HEK293T (cell line): ENCODE measurements at regions not wholly inside any gene's neighbourhood (a gene's known extent, or its start where the extent isn't known, plus 50 kb on each side); places are given as distances from the start of the nearest gene placed in this dataset.

Experiments
- CTBP1 ChIP-seq: fragments of 450-650 bp; IDR thresholded peaks from 2 replicates; pipeline ENCODE4 v1.6.1; 2016; ENCODE audit warnings: borderline replicate concordance
- ELF4 ChIP-seq: fragments of 450-650 bp; IDR thresholded peaks from 2 replicates; pipeline ENCODE4 v1.6.1; 2017; ENCODE audit warnings: antibody characterized with exemption
- FOXA1 ChIP-seq: fragments of 450-650 bp; IDR thresholded peaks from 2 replicates; pipeline ENCODE4 v1.6.1; 2016; ENCODE audit warnings: mild to moderate bottlenecking
- FOXM1 ChIP-seq: fragments of 450-650 bp; IDR thresholded peaks from 2 replicates; pipeline ENCODE4 v1.6.1; 2017; ENCODE audit warnings: mild to moderate bottlenecking, borderline replicate concordance
- HDGF ChIP-seq: fragments of 450-650 bp; IDR thresholded peaks from 2 replicates; pipeline ENCODE4 v1.6.1; 2017; ENCODE audit warnings: antibody characterized with exemption, borderline replicate concordance
- LEF1 ChIP-seq: fragments of 450-650 bp; IDR thresholded peaks from 2 replicates; pipeline ENCODE4 v1.6.1; 2017; ENCODE audit warnings: mild to moderate bottlenecking, borderline replicate concordance
- SP1 ChIP-seq: fragments of 450-650 bp; IDR thresholded peaks from 2 replicates; pipeline ENCODE4 v1.6.1; 2017
- TARDBP ChIP-seq: fragments of 450-650 bp; IDR thresholded peaks from 2 replicates; pipeline ENCODE4 v1.6.1; 2016
- ZNF384 ChIP-seq: fragments of 450-650 bp; IDR thresholded peaks from 2 replicates; pipeline ENCODE4 v1.6.1; 2016

DNA sequence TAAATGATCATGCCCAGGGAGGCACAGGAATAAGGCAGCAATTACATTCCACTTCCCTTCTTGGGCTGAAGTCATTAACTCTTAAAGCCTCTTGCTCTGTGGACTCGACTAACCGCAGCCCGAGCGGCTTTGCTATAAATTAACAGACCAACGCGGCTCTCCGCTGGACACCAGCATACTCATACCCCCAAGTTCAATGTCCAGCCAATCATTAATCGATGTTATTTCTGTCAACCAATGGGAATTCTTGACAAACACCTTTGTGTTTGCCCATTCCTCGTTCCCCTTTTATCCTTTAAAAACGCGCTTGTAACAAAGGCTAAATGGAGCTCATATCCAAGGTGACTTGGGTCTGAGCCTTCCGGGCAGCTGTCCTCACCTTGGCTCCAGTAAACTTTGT is 183.1 kb upstream of the RALGAPA2 start:
- TF ChIP-seq SP1 (no peak), LEF1 (no peak), HDGF (no peak), TARDBP (no peak), ZNF384 (no peak), FOXM1 (no peak), FOXA1 (no peak), ELF4 (no peak), CTBP1 (no peak)
